ENCODE measurements at regions not wholly inside any gene's neighbourhood (a gene's known extent, or its start where the extent isn't known, plus 50 kb on each side); places are given as distances from the start of the nearest gene placed in this dataset.

GRCh38 chr3:139811331-139811730 lies 123.7 kb upstream of the CLSTN2 start:
- DNase-seq (ENCODE audit: insufficient read length, low spot score): no peak
- TF ChIP-seq POLR2A (IDR thresholded peaks at IDR 0.05; ENCODE audit: low read depth, low read length): no peak
- no peak for FAIRE-seq

- FAIRE-seq: no peak
- no peak for DNase-seq (ENCODE audit: insufficient read length, low spot score)
- no peak for TF ChIP-seq POLR2A (IDR thresholded peaks at IDR 0.05; ENCODE audit: low read depth, low read length)
These were observed 126.8 kb upstream of the CLSTN2 start for GRCh38 chr3:139808201-139808600.

- no peak for TF ChIP-seq POLR2A (IDR thresholded peaks at IDR 0.05; ENCODE audit: low read depth, low read length)
- no peak for DNase-seq (ENCODE audit: insufficient read length, low spot score)
- FAIRE-seq: no peak
These were observed 125.5 kb upstream of the NMNAT3 start for GRCh38 chr3:139803294-139803693.

GRCh38 chr3:139797724-139798343 lies 120.1 kb upstream of the NMNAT3 start:
- no peak for TF ChIP-seq POLR2A (IDR thresholded peaks at IDR 0.05; ENCODE audit: low read depth, low read length)
- no peak for DNase-seq (ENCODE audit: insufficient read length, low spot score)
- FAIRE-seq: no peak

- TF ChIP-seq POLR2A (IDR thresholded peaks at IDR 0.05; ENCODE audit: low read depth, low read length): no peak
These were observed 116.9 kb upstream of the NMNAT3 start for GRCh38 chr3:139794469-139795265.

GRCh38 chr3:139793408-139793807 lies 115.6 kb upstream of the NMNAT3 start:
- TF ChIP-seq POLR2A (IDR thresholded peaks at IDR 0.05; ENCODE audit: low read depth, low read length): no peak
- no peak for DNase-seq (ENCODE audit: insufficient read length, low spot score)

More at GRCh38 chr3:139794469-139795265, 116.9 kb upstream of the NMNAT3 start:
- DNase-seq (ENCODE audit: insufficient read length, low spot score) (no peak), FAIRE-seq (no peak)

GRCh38 chr3:139780593-139780992 lies 102.8 kb upstream of the NMNAT3 start:
- DNase-seq (ENCODE audit: insufficient read length, low spot score) (no peak), FAIRE-seq (no peak)
- no peak for TF ChIP-seq POLR2A (IDR thresholded peaks at IDR 0.05; ENCODE audit: low read depth, low read length)

More at GRCh38 chr3:139793408-139793807, 115.6 kb upstream of the NMNAT3 start:
- FAIRE-seq: no peak

- no peak for TF ChIP-seq POLR2A (IDR thresholded peaks at IDR 0.05; ENCODE audit: low read depth, low read length)
- no peak for DNase-seq (ENCODE audit: insufficient read length, low spot score)
- no peak for FAIRE-seq
These were observed 101.0 kb upstream of the NMNAT3 start for GRCh38 chr3:139778682-139779233.

- TF ChIP-seq POLR2A (IDR thresholded peaks at IDR 0.05; ENCODE audit: low read depth, low read length): no peak
- FAIRE-seq (no peak), DNase-seq (ENCODE audit: insufficient read length, low spot score) (no peak)
These were observed 97.0 kb upstream of the NMNAT3 start for GRCh38 chr3:139774560-139775302.

- TF ChIP-seq POLR2A (IDR thresholded peaks at IDR 0.05; ENCODE audit: low read depth, low read length): no peak
- DNase-seq (ENCODE audit: insufficient read length, low spot score) (no peak), FAIRE-seq (no peak)
These were observed 95.0 kb upstream of the NMNAT3 start for GRCh38 chr3:139772539-139773500.

- DNase-seq (ENCODE audit: insufficient read length, low spot score): no peak
- TF ChIP-seq POLR2A (IDR thresholded peaks at IDR 0.05; ENCODE audit: low read depth, low read length): no peak
- FAIRE-seq: no peak
These were observed 93.6 kb upstream of the NMNAT3 start for GRCh38 chr3:139771331-139771730.

GRCh38 chr3:139770577-139770976 lies 92.8 kb upstream of the NMNAT3 start:
- DNase-seq (ENCODE audit: insufficient read length, low spot score) (no peak), FAIRE-seq (no peak)

GRCh38 chr3:139769796-139770195 lies 92.0 kb upstream of the NMNAT3 start:
- no peak for FAIRE-seq
- DNase-seq (ENCODE audit: insufficient read length, low spot score): no peak
- TF ChIP-seq POLR2A (IDR thresholded peaks at IDR 0.05; ENCODE audit: low read depth, low read length): no peak

More at GRCh38 chr3:139770577-139770976, 92.8 kb upstream of the NMNAT3 start:
- no peak for TF ChIP-seq POLR2A (IDR thresholded peaks at IDR 0.05; ENCODE audit: low read depth, low read length)

Data from H54 (cell line).